Neural progenitor cell (in vitro differentiated cells): ENCODE measurements at regions not wholly inside any gene's neighbourhood (a gene's known extent, or its start where the extent isn't known, plus 50 kb on each side); places are given as distances from the start of the nearest gene placed in this dataset.
"Not testable (repeated sequence)": the region's sequence is repeated elsewhere in the genome, so short reads cannot be mapped to it uniquely, and the experiment has no call there.

ENCODE experiments used
- EZH2 ChIP-seq: fragments of 200-600 bp; sonication (generic); IDR thresholded peaks from 2 replicates; pipeline ENCODE4 v1.6.1; 2017; ENCODE audit warnings: antibody characterized with exemption, mild to moderate bottlenecking, moderate library complexity
- TF ChIP-seq, protein P1 (sequence below): fragments of 200-600 bp; sonication (generic); IDR thresholded peaks from 2 replicates; pipeline ENCODE4 v1.5.1; 2017; ENCODE audit warnings: antibody characterized with exemption, mild to moderate bottlenecking

DNA sequence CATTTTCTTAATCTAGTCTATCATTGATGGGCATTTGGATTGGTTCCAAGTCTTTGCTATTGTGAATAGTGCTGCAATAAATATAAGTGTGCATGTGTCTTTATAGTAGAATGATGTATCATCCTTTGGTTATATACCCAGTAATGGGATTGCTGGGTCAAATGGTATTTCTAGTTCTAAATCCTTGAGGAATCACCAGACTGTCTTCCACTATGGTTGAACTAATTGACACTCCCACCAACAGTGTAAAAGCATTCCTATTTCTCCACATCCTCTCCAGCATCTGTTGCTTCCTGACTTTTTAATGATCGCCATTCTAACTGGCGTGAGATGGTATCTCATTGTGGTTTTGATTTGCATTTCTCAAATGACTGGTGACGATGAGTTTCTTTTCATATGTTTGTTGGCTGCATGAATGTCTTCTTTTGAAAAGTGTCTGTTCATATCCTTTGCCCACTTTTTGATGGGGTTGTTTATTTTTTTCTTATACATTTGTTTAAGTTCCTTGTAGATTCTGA, 374.4 kb upstream of the NT5C1B start:
- TF ChIP-seq, protein P1, sequence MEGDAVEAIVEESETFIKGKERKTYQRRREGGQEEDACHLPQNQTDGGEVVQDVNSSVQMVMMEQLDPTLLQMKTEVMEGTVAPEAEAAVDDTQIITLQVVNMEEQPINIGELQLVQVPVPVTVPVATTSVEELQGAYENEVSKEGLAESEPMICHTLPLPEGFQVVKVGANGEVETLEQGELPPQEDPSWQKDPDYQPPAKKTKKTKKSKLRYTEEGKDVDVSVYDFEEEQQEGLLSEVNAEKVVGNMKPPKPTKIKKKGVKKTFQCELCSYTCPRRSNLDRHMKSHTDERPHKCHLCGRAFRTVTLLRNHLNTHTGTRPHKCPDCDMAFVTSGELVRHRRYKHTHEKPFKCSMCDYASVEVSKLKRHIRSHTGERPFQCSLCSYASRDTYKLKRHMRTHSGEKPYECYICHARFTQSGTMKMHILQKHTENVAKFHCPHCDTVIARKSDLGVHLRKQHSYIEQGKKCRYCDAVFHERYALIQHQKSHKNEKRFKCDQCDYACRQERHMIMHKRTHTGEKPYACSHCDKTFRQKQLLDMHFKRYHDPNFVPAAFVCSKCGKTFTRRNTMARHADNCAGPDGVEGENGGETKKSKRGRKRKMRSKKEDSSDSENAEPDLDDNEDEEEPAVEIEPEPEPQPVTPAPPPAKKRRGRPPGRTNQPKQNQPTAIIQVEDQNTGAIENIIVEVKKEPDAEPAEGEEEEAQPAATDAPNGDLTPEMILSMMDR: not testable (repeated sequence)
- TF ChIP-seq EZH2: not testable (repeated sequence)
